GM19467 (cell line): ENCODE measurements at regions not wholly inside any gene's neighbourhood (a gene's known extent, or its start where the extent isn't known, plus 50 kb on each side); places are given as distances from the start of the nearest gene placed in this dataset.

ENCODE experiments used
- ATAC-seq: cut with Tn5 transposase; IDR thresholded peaks from one replicate; pipeline ENCODE4 v1.9.1; 2021; ENCODE audit warnings: mild to moderate bottlenecking, moderate library complexity; ENCODE audit not compliant: unreplicated experiment

GRCh38 chr14:98731286-98731685, 540.7 kb downstream of the BCL11B start:
- ATAC-seq = no peak

- no peak for ATAC-seq
Observed at GRCh38 chr14:98731701-98732100, 540.3 kb downstream of the BCL11B start.

DNA sequence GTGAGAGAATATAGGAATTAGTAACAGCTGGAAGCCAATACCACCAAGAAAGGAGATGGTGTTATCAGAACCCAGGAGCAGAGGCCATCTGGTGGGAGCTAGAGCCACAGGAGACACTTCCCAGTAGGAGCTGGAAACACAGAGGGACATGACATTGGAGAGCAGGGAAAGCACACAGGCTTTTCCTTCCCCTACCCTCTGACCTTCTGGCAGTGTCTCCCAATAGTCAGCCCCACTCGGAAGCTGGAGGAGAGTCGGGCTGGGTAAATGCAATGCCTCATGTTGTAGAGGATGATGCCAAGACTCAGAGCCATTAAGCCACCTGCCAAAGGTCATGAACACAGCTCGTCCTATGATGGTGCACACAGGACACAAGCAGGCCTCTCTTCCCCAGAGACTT, 538.5 kb downstream of the BCL11B start:
- ATAC-seq = no peak

- no peak for ATAC-seq
Observed at GRCh38 chr14:98736701-98737338, 535.2 kb downstream of the BCL11B start.

DNA sequence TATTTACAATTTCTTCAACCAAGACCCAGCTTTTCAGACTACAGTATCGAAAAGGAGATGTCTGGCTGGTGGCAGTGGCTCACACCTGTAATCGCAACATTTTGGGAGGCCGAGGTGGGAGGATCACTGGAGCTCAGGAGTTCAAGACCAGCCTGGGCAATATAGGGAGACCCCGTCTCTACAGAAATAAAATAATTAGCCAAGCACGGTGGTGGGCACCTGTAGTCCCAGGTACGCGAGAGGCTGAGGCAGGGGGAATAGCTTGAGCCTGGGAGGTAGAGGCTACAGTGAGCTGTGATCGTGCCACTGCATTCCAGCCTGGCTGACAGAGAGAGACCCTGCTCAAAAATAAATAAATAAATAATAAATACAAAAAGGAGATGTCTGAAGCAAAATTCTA, 530.5 kb downstream of the BCL11B start:
- no peak for ATAC-seq

DNA sequence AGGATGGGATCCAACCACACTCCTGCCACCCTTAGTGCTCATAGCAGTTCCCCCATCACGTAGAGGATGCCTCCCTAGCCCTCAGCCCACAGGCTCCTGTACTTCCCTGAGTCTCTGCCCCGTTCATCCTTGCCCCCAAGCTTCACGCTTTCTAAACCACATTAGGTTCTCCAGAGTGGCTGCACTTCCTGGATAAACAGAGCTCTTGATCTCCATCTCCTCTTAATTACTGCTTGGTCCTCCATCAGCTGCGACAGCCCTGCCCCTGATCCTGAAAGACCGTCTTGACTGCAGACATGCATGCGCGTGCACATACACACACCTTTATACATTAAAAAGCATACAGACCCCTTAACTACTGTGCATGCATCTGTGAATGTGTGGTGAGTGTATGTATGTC, 530.0 kb downstream of the BCL11B start:
- no peak for ATAC-seq

- no peak for ATAC-seq
Observed at GRCh38 chr14:98743536-98743935, 528.5 kb downstream of the BCL11B start.

GRCh38 chr14:98748966-98749365, 523.0 kb downstream of the BCL11B start:
- ATAC-seq = no peak

DNA sequence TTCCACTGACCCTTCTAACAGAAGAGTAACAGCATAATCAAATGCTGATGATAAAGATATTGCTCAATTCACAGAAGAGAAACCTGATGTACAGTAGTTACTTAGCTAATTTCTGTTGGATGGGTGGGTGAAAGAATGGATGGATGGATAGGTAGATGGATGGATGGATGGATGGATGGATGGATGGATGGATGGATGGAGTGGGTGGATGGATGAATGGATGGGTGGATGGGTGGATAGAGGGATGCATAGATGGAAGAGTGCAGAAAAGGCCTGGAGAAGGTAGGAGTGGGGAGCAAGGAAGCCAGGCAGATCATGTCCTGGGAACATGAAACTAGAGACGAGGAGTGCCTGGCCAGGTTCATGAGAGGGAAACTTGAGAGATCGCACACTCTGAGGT, 520.9 kb downstream of the BCL11B start:
- ATAC-seq = no peak

DNA sequence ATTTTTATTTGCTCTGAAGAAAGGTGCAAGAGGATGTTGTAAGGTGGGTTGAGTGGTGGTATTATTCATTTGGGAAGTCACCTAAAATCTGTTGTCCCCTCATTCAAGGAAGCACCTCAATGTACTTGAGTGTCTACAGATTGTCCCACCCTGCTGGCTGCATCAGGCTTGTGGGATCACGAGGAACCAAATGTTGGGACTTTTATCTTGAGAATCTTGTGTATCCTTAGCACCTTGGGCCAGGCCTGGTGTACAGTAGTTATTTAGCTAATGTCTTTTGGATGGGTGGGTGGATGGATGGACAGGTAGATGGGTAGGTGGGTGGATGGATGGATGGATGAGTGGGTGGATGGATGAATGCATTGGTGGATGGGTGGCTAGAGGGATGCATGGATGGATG, 519.3 kb downstream of the BCL11B start:
- no peak for ATAC-seq

- no peak for ATAC-seq
Observed at GRCh38 chr14:98754343-98755020, 517.5 kb downstream of the BCL11B start.

DNA sequence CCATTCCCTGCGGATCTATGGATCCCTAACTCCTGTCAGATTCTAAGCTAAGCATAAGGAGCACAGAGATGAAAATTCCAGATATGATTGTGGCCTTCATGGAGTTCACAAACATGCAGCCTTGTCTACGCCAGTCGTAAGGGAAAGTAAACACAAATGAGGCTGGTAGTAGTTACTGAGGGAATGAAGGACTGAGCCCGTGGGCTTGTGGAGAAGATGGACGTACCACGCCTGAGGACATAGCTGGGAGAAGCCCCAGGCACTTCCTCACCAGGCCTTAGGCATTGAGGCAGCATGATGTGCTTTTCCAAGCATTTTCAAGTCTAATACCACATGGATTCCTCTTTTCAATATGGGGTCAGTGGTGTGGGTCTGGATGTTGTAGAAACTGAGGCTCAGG, 515.2 kb downstream of the BCL11B start:
- no peak for ATAC-seq

DNA sequence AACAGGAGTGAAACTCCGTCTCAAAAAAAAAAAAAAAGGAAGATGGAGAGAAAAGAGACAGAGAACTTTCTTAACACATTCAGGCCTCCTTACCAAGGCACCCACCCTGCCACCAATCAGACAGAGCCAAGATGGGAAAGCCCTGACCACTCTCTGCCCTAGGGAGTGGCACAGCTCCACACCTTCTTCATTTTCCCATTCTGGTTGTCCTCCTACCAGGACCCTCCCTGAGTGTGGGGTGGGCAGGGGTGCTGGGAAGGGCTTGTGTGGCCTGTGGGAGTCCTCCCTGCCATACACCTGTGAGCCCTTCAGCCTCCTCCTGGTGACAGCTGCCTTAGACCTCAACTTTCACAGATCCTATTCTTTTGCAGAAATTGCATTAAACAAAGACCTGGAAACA, 513.6 kb downstream of the BCL11B start:
- no peak for ATAC-seq

- ATAC-seq = no peak
Observed at GRCh38 chr14:98761993-98762392, 510.0 kb downstream of the BCL11B start.

DNA sequence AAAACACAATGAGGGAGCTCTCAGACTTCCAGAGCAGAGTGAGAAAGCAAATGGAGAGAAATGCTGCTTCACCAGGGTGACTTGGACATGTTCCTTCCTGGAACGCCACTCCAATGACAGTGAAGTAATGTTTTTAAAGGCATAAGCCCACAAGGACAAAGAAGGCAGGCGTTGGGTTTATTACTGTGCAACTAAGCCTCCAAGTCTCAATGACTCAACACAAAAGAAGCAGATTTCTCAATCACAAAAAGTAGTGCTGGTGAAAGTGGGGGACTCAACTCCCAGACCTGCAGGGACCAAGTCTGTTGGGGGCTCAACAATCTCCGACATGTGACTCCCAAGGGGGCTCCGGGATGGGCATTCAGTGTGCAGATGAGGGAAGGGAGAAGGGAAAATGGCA, 505.2 kb downstream of the BCL11B start:
- no peak for ATAC-seq

GRCh38 chr14:98769326-98769725, 502.7 kb downstream of the BCL11B start:
- no peak for ATAC-seq

DNA sequence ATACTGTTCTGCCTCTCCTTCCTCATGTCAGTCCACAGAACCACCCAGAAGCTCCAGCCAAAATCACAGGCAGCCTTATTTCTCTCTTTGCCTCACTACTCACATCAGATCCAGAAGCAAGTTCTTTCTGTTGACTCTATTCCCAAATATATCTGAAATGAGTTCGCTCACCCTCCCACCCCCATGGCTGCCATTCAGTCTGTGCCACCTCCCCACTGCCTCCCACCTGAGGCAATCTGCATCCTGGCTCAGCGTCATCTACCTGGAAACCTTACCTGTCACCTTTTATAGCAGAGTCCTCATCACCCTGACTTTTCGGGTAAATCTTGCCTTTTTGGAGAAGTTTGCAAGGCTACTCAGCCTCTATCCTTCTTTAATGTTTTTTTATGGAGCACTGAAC, 501.8 kb downstream of the BCL11B start:
- no peak for ATAC-seq

GRCh38 chr14:98773814-98774213, 498.2 kb downstream of the BCL11B start:
- ATAC-seq = no peak

GRCh38 chr14:98775892-98776291, 496.1 kb downstream of the BCL11B start:
- no peak for ATAC-seq

- no peak for ATAC-seq
Observed at GRCh38 chr14:98782062-98782461, 489.9 kb downstream of the BCL11B start.

DNA sequence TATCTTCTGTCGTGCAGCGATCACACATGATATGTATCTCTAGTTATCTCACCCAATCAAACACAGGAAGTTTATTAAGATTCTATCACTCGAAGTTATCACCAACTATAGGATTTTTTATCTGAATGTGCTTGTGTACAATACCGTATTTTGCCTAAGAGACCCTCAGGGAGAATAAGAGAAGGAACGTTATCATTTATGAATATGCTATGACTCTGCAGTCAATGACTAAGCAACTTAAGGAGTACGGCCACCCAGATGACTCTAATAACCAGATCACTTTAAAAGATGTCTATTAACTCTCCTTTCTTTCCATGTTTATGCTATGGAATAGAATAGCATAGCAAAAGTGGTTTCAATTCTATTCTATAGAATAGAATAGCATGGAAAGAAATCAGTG, 486.4 kb downstream of the BCL11B start:
- no peak for ATAC-seq

DNA sequence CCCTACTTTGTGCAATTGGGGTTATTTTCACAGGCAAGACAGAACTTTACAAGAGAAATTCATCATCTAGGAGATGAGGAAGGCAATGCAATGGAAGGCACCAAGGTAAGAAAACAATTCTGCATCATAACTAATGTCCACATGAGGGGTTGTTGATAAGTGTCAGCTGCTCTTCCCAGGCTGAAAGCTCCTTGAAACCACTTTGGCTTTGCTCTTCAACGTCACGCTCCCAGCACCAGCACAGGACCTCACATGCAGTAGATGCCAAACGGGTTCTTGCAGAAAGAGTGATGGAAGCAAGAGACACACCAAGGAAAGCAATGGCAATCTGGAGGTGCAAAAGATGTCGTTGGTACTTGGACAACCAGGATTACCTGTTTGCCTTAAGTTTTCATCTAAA, 485.5 kb downstream of the BCL11B start:
- no peak for ATAC-seq

DNA sequence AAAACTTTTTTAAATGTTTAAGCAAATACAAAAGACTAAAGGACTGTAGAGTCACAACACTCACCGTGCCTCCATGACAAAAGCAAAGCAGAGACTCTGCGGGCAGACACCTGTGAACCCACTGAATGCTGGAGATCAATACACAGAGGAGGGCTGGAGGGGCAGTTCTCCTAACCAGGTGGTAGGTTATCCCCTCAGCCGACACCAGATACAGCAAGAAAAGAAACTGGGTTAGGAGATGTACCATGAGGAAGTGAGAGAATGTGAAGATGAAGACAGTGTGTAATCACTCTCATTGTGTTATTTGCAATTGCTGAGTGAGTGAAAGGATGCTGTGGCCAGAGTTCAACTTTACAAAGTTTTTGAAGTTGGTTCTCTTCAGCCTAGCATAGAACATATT, 480.3 kb downstream of the BCL11B start:
- no peak for ATAC-seq
